Vagina (tissue), 2 donors: ENCODE measurements at regions not wholly inside any gene's neighbourhood (a gene's known extent, or its start where the extent isn't known, plus 50 kb on each side); places are given as distances from the start of the nearest gene placed in this dataset.

Experiments
- CTCF ChIP-seq, 3 experiments: fragments of 450-650 bp in 2 of 3; fragments of 200-600 bp in 1 of 3; sonication (generic) in 1 of 3; IDR thresholded peaks; one replicate each; pipeline ENCODE4 v1.5.1; 2017 to 2019; ENCODE audit warnings: antibody characterized with exemption in 3 of 3, mild to moderate bottlenecking in 2 of 3, moderate library complexity in 2 of 3
- POLR2AphosphoS5 ChIP-seq, 2 donors: sonication (generic); formaldehyde crosslinking; IDR thresholded peaks; one replicate each; pipeline ENCODE4 v1.9.0; 2017; ENCODE audit warnings: antibody characterized with exemption in 2 of 2, mild to moderate bottlenecking in 2 of 2, low read depth in 1 of 2; ENCODE audit not compliant: insufficient read depth in 1 of 2

DNA sequence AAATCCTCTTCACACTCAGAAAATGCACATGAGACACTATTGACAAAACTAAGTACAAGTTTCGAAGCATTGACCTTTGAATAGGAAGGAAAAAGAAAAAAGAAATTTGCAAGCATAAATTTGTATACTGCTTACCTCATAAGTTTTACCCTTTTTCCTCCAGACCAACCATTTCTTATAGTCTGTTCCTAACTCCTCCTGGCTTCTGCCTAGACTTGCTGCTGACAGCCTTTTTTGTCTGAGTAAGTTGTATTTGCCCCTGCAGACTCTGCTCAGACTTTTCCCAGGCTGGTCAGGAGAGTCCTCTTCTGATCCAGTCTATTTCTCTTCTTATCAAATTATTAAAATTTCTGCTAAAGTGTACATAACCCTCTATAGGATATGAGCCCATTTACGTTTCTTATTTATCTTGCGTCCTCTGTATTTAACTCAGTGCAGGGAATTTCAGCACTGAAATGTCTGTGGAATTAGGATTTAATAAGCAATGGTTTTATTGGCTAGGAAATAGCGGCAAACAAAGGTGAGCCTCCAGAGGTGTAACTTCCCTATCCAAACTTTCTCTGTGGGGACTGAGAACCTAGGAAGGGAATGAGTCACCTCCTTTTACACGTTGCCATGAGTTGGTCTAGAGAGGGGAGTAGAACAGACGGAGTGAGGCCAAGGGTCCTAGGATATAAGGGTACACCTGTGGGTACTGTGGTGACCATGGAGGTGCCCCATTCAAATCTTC, 207.1 kb upstream of the MARCKS start:
- no peak for TF ChIP-seq CTCF (IDR thresholded peaks at IDR 0.05)
- no peak for TF ChIP-seq POLR2AphosphoS5 (IDR thresholded peaks at IDR 0.05; ENCODE audit: insufficient read depth in 1 of 2, low read depth in 1 of 2)
